GM23338 (cell line): ENCODE measurements at regions not wholly inside any gene's neighbourhood (a gene's known extent, or its start where the extent isn't known, plus 50 kb on each side); places are given as distances from the start of the nearest gene placed in this dataset.

Source experiments
- ATAC-seq: fragments of 200-7000 bp; cut with Tn5 transposase; 3 replicates; pipeline ENCODE4 v1.9.1; 2020
- DNase-seq: peaks from one replicate; pipeline ENCODE4 v3.0.0-alpha.2; 2015; ENCODE audit warnings: low spot score
- H2AFZ ChIP-seq: fragments of 200-600 bp; sonication (generic); 2 replicates; pipeline ENCODE4 v1.8.0; 2016; ENCODE audit warnings: antibody characterized with exemption, mild to moderate bottlenecking, moderate library complexity
- H3F3A ChIP-seq: fragments of 200-600 bp; sonication (generic); replicated peaks from 2 replicates; pipeline ENCODE4 v1.8.0; 2017; ENCODE audit warnings: antibody characterized with exemption, mixed run types, low read depth
- H3K27ac ChIP-seq: fragments of 200-600 bp; sonication (generic); 2 replicates; pipeline ENCODE4 v1.6.1; 2016; ENCODE audit warnings: low read depth
- H3K27me3 ChIP-seq: fragments of 200-600 bp; sonication (generic); 2 replicates; pipeline ENCODE4 v1.8.0; 2016; ENCODE audit warnings: mild to moderate bottlenecking, mixed run types, moderate library complexity; ENCODE audit not compliant: insufficient read depth
- H3K36me3 ChIP-seq: fragments of 200-600 bp; sonication (generic); 2 replicates; pipeline ENCODE4 v1.8.0; 2016; ENCODE audit warnings: mild to moderate bottlenecking; ENCODE audit not compliant: insufficient read depth
- H3K4me1 ChIP-seq: fragments of 200-600 bp; sonication (generic); 2 replicates; pipeline ENCODE4 v1.8.0; 2016; ENCODE audit warnings: mild to moderate bottlenecking, moderate library complexity; ENCODE audit not compliant: insufficient read depth
- H3K4me2 ChIP-seq: fragments of 200-600 bp; sonication (generic); 2 replicates; pipeline ENCODE4 v1.7.1; 2017; ENCODE audit warnings: mixed run types
- H3K4me3 ChIP-seq: fragments of 200-600 bp; sonication (generic); 2 replicates; pipeline ENCODE4 v1.6.1; 2016; ENCODE audit warnings: mixed run types
- H3K79me2 ChIP-seq: fragments of 200-600 bp; sonication (generic); replicated peaks from 2 replicates; pipeline ENCODE4 v1.8.0; 2017; ENCODE audit warnings: mild to moderate bottlenecking; ENCODE audit not compliant: insufficient read depth
- H3K9me2 ChIP-seq: fragments of 200-600 bp; sonication (generic); 2 replicates; pipeline ENCODE4 v1.8.0; 2017; ENCODE audit not compliant: insufficient read depth
- H4K20me1 ChIP-seq: fragments of 200-600 bp; sonication (generic); replicated peaks from 2 replicates; pipeline ENCODE4 v1.8.0; 2017; ENCODE audit warnings: mild to moderate bottlenecking; ENCODE audit not compliant: insufficient read depth
- H3K27ac Mint-ChIP-seq: 2 replicates; pipeline ENCODE4 v1.8.0; 2020; ENCODE audit warnings: inconsistent platforms, mild to moderate bottlenecking, moderate library complexity, mixed read lengths
- H3K27me3 Mint-ChIP-seq: 3 replicates; pipeline ENCODE4 v1.8.0; 2022; ENCODE audit warnings: low read depth, mild to moderate bottlenecking, moderate library complexity, mixed read lengths, inconsistent platforms; ENCODE audit not compliant: insufficient read depth, poor library complexity
- H3K36me3 Mint-ChIP-seq: 3 replicates; pipeline ENCODE4 v1.8.0; 2021; ENCODE audit warnings: low read depth, mild to moderate bottlenecking, inconsistent platforms, moderate library complexity, mixed read lengths
- H3K4me1 Mint-ChIP-seq: 3 replicates; pipeline ENCODE4 v1.8.0; 2020; ENCODE audit warnings: mild to moderate bottlenecking, inconsistent platforms, mixed read lengths
- H3K4me3 Mint-ChIP-seq: 3 replicates; pipeline ENCODE4 v1.8.0; 2021; ENCODE audit warnings: moderate library complexity, mild to moderate bottlenecking, inconsistent platforms, mixed read lengths
- H3K9me3 Mint-ChIP-seq: 3 replicates; pipeline ENCODE4 v1.8.0; 2020; ENCODE audit warnings: moderate library complexity, mild to moderate bottlenecking, inconsistent platforms, mixed read lengths
- CREB1 ChIP-seq: fragments of 250-450 bp; sonication (Bioruptor Pico); IDR thresholded peaks from 2 replicates; pipeline ENCODE4 v1.5.0; 2020; ENCODE audit warnings: low read depth, mild to moderate bottlenecking, moderate library complexity
- EZH2 ChIP-seq: fragments of 200-600 bp; sonication (generic); IDR thresholded peaks from one replicate; pipeline ENCODE4 v1.8.0; 2017; ENCODE audit warnings: antibody characterized with exemption, mild to moderate bottlenecking, low read depth; ENCODE audit not compliant: unreplicated experiment
- EZH2phosphoT487 ChIP-seq: fragments of 200-600 bp; sonication (generic); IDR thresholded peaks from one replicate; pipeline ENCODE4 v1.8.1; 2018; ENCODE audit warnings: antibody characterized with exemption; ENCODE audit not compliant: unreplicated experiment
- NANOG ChIP-seq: IDR thresholded peaks from 2 replicates; pipeline ENCODE4 v1.6.1; 2016; ENCODE audit warnings: antibody characterized with exemption, borderline replicate concordance
- STAT1 ChIP-seq: IDR thresholded peaks from one replicate; pipeline ENCODE4 v1.6.1; 2016; ENCODE audit warnings: antibody characterized with exemption; ENCODE audit not compliant: unreplicated experiment
- ZNF114 ChIP-seq: fragments of 250-450 bp; sonication (Bioruptor Pico); IDR thresholded peaks from 2 replicates; pipeline ENCODE4 v1.5.0; 2020; ENCODE audit warnings: mild to moderate bottlenecking, moderate library complexity
- TF ChIP-seq, protein P1 (sequence below): fragments of 250-450 bp; sonication (Bioruptor Pico); IDR thresholded peaks from 2 replicates; pipeline ENCODE4 v1.5.0; 2020; ENCODE audit warnings: mild to moderate bottlenecking, moderate library complexity
- TF ChIP-seq, protein P2 (sequence below), 2 experiments: fragments of 200-600 bp in 1 of 2; sonication (generic) in 1 of 2; conservative IDR thresholded peaks; 2 replicates each; pipeline versions ENCODE4 v1.5.1 to v1.6.1; 2016 to 2017; ENCODE audit warnings: antibody characterized with exemption in 2 of 2, low read depth in 2 of 2, mild to moderate bottlenecking in 2 of 2, moderate library complexity in 1 of 2

DNA sequence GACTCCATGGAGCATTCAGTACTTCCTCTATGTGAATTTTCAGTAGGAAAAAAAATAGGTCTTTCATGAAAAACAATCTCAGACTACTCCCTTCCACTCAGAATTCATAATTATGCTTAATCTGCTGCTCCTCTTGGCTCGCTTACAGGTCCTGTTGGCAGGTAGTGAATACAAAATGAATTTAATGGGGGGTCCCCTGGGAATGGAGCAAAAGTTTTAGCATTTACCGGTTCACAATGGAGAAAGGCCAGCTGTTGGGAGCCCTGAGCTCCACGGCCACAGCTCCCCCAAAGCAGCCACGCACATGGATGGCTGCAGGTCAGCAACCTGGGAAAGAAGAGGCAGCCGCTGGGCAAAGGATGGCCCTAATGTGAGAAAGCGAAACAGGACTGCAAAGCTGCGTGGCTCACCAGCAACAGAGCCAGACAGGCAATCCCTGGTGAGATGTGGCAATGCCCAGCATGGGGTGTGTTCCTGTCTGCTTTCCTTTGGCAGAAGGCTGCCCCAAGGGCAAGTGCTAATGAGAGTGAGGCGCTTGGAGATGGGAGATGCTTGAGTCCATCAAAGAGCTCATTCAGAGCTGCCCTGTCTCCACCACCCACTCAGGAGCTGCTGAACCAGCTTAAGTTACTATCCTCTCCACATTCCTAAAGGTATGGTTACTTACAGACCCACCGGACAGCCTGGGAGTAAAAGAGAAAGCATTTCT lies 447.4 kb downstream of the EPHA4 start:
- ATAC-seq (peak; percentile 80), DNase-seq (peak; percentile 38)
- Mint-ChIP-seq H3K9me3 (peaks cover 22% of the 10 kb centered on the region), H3K27me3 (peaks cover 1% of the 10 kb centered on the region), H3K36me3 (peaks cover 21% of the 10 kb centered on the region), H3K4me3 (no peak overlapping the region), H3K4me1 (peaks cover 7% of the 10 kb centered on the region), H3K27ac (no peak overlapping the region)
- no peak overlapping the region for H3K4me2 ChIP-seq
- H3K36me3 ChIP-seq = peaks cover 4% of the 10 kb centered on the region; the same call in 1 of the 2 replicates
- H3K4me1 ChIP-seq = no peaks in the 10 kb centered on the region
- TF ChIP-seq, protein P1, sequence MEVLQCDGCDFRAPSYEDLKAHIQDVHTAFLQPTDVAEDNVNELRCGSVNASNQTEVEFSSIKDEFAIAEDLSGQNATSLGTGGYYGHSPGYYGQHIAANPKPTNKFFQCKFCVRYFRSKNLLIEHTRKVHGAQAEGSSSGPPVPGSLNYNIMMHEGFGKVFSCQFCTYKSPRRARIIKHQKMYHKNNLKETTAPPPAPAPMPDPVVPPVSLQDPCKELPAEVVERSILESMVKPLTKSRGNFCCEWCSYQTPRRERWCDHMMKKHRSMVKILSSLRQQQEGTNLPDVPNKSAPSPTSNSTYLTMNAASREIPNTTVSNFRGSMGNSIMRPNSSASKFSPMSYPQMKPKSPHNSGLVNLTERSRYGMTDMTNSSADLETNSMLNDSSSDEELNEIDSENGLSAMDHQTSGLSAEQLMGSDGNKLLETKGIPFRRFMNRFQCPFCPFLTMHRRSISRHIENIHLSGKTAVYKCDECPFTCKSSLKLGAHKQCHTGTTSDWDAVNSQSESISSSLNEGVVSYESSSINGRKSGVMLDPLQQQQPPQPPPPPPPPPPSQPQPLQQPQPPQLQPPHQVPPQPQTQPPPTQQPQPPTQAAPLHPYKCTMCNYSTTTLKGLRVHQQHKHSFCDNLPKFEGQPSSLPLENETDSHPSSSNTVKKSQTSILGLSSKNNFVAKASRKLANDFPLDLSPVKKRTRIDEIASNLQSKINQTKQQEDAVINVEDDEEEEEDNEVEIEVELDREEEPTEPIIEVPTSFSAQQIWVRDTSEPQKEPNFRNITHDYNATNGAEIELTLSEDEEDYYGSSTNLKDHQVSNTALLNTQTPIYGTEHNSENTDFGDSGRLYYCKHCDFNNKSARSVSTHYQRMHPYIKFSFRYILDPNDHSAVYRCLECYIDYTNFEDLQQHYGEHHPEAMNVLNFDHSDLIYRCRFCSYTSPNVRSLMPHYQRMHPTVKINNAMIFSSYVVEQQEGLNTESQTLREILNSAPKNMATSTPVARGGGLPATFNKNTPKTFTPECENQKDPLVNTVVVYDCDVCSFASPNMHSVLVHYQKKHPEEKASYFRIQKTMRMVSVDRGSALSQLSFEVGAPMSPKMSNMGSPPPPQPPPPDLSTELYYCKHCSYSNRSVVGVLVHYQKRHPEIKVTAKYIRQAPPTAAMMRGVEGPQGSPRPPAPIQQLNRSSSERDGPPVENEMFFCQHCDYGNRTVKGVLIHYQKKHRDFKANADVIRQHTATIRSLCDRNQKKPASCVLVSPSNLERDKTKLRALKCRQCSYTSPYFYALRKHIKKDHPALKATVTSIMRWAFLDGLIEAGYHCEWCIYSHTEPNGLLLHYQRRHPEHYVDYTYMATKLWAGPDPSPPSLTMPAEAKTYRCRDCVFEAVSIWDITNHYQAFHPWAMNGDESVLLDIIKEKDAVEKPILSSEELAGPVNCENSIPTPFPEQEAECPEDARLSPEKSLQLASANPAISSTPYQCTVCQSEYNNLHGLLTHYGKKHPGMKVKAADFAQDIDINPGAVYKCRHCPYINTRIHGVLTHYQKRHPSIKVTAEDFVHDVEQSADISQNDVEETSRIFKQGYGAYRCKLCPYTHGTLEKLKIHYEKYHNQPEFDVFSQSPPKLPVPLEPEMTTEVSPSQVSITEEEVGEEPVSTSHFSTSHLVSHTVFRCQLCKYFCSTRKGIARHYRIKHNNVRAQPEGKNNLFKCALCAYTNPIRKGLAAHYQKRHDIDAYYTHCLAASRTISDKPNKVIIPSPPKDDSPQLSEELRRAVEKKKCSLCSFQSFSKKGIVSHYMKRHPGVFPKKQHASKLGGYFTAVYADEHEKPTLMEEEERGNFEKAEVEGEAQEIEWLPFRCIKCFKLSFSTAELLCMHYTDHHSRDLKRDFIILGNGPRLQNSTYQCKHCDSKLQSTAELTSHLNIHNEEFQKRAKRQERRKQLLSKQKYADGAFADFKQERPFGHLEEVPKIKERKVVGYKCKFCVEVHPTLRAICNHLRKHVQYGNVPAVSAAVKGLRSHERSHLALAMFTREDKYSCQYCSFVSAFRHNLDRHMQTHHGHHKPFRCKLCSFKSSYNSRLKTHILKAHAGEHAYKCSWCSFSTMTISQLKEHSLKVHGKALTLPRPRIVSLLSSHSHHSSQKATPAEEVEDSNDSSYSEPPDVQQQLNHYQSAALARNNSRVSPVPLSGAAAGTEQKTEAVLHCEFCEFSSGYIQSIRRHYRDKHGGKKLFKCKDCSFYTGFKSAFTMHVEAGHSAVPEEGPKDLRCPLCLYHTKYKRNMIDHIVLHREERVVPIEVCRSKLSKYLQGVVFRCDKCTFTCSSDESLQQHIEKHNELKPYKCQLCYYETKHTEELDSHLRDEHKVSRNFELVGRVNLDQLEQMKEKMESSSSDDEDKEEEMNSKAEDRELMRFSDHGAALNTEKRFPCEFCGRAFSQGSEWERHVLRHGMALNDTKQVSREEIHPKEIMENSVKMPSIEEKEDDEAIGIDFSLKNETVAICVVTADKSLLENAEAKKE = peak; percentile 54; the same call in 1 of the 2 replicates
- no peak for TF ChIP-seq ZNF114 (CRISPR knock-in tag)
- no peak for TF ChIP-seq STAT1
- no peaks in the 10 kb centered on the region for H3F3A ChIP-seq
- peaks cover 7% of the 10 kb centered on the region; the same call in 1 of the 2 replicates for H3K9me2 ChIP-seq
- no peak overlapping the region for H3K27ac ChIP-seq
- no peaks in the 10 kb centered on the region for H3K27me3 ChIP-seq
- no peaks in the 10 kb centered on the region for H3K79me2 ChIP-seq
- no peaks in the 10 kb centered on the region for H4K20me1 ChIP-seq
- H3K4me3 ChIP-seq = no peak overlapping the region
- peak overlapping the region; percentile 60; the same call in 1 of the 2 replicates for H2AFZ ChIP-seq

DNA sequence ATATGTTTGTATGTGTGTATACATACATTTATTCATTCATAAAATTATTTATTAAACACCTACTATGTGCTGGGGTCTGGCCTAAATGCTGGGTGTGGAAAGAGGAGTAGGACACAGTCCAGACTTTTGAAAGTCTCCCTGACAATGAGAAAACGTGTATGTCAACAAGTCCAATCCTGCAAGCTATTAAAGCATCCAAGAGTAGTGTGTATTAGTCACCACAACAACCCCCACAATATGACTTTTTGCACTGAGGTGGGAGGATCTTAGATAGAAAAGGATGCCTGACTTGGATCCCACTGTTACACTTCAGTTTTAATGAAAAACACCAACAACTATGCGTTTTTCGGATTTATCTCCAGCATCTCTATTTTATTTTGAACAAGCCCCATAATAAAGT lies 446.4 kb downstream of the EPHA4 start:
- Histone ChIP-seq H3K4me3 (no peak overlapping the region), H3K27ac (no peak overlapping the region)
- peaks cover 1% of the 10 kb centered on the region for H3K27me3 Mint-ChIP-seq
- TF ChIP-seq, protein P2, sequence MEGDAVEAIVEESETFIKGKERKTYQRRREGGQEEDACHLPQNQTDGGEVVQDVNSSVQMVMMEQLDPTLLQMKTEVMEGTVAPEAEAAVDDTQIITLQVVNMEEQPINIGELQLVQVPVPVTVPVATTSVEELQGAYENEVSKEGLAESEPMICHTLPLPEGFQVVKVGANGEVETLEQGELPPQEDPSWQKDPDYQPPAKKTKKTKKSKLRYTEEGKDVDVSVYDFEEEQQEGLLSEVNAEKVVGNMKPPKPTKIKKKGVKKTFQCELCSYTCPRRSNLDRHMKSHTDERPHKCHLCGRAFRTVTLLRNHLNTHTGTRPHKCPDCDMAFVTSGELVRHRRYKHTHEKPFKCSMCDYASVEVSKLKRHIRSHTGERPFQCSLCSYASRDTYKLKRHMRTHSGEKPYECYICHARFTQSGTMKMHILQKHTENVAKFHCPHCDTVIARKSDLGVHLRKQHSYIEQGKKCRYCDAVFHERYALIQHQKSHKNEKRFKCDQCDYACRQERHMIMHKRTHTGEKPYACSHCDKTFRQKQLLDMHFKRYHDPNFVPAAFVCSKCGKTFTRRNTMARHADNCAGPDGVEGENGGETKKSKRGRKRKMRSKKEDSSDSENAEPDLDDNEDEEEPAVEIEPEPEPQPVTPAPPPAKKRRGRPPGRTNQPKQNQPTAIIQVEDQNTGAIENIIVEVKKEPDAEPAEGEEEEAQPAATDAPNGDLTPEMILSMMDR (conservative IDR thresholded peaks at IDR 0.05; ENCODE audit: low read depth in 2 of 2) = no peak
- TF ChIP-seq STAT1 = no peak
- no peak for TF ChIP-seq EZH2phosphoT487
- no peak for TF ChIP-seq EZH2
- TF ChIP-seq NANOG = no peak
- TF ChIP-seq ZNF114 (CRISPR knock-in tag) = no peak
- no peak for TF ChIP-seq CREB1 (CRISPR knock-in tag)

More for the DNA sequence above, 446.4 kb downstream of the EPHA4 start:
- Histone ChIP-seq H2AFZ (no peak overlapping the region), H3K27me3 (no peaks in the 10 kb centered on the region), H3K9me2 (peaks cover 5% of the 10 kb centered on the region; the same call in 1 of the 2 replicates), H4K20me1 (no peaks in the 10 kb centered on the region), H3K36me3 (peaks cover 4% of the 10 kb centered on the region; the same call in 1 of the 2 replicates), H3F3A (no peaks in the 10 kb centered on the region), H3K79me2 (no peaks in the 10 kb centered on the region), H3K4me2 (no peak overlapping the region), H3K4me1 (no peaks in the 10 kb centered on the region)
- Mint-ChIP-seq H3K4me1 (peaks cover 7% of the 10 kb centered on the region), H3K4me3 (no peak overlapping the region), H3K9me3 (peaks cover 22% of the 10 kb centered on the region), H3K36me3 (peaks cover 21% of the 10 kb centered on the region), H3K27ac (no peak overlapping the region)
- ATAC-seq = no peak
- no peak for DNase-seq
